HG03095 (cell line): ENCODE measurements at regions not wholly inside any gene's neighbourhood (a gene's known extent, or its start where the extent isn't known, plus 50 kb on each side); places are given as distances from the start of the nearest gene placed in this dataset.
"Not testable (repeated sequence)": the region's sequence is repeated elsewhere in the genome, so short reads cannot be mapped to it uniquely, and the experiment has no call there.

Source experiments
- ATAC-seq: cut with Tn5 transposase; IDR thresholded peaks from one replicate; pipeline ENCODE4 v1.9.1; 2021; ENCODE audit warnings: moderate library complexity; ENCODE audit not compliant: unreplicated experiment

- not testable (repeated sequence) for ATAC-seq
These were observed 357.6 kb downstream of the ADGRD1 start for GRCh38 chr12:131311279-131311722.

DNA sequence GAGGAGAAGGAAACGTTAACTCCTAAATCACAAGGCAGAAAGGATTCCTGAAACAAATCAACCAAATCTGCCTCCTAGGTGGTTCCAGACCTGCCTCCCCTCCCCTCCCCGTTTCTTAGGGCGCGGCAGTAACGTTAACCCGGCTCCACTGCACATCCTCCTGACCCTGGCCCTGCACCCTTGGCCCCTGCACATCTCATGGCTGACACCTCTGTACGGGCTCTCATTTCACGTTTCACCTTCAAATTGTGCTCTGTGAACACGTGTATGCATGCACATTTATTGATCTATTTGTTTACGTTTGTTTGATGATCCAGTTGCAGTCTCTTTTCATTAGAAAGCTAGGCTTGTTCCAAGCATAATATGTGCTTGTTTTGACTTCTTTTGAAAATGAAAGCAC lies 358.1 kb downstream of the ADGRD1 start:
- ATAC-seq = no peak

DNA sequence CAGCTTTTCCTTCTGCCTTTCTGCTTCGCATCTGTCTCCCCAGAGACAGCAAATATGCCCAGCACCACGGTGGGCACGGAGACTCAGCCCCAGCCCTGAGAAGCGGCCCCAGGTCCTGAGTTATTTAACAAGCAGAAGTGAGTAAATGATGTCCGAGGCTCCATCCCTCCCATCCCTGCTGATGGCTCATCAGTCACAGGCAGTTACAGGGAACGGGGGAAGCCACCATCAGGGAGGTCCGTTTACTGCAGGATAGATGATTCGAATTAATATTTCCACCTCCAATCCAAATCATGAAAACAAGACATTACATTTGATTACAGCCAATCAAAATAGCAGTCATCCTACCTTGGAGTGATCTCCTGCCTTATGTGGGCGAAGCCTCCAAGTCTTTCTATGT lies 358.7 kb downstream of the ADGRD1 start:
- not testable (repeated sequence) for ATAC-seq

DNA sequence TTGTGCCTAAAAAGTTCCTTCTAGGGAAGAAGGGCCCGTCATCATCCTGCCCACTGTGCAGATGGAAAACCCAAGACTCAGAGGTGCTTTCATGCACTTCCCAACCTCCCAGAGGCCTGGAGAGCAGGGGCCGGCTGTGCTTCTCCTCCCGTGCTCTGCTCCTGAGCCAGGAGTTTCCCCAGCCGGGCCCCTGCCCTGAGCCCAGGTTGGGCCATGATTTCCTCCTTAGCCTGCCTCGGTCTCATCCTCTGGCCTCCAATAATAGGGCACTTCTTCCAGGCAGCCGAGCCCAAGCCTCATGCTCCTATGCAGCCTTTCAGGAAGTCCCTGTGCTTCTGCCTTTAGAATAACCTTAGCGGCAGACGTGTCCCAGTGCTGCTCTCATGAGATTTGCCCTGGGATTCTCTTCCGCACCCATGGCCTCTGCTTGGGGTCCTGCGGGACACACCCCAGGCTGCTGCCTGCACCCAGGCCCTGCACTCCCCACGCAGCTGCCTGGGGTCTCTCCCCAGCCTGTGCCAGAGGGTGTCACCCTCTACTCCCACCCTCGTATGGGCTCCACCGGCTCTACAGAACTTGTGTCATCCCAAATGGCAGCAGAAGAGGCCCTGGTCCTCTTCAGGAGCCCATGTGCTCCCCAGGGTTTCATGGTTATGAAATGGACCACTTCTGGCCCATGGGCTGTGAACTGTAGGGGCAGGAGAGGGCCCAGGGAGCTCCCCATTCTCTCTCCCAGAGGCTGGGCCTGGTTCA lies 359.3 kb downstream of the ADGRD1 start:
- no peak for ATAC-seq

DNA sequence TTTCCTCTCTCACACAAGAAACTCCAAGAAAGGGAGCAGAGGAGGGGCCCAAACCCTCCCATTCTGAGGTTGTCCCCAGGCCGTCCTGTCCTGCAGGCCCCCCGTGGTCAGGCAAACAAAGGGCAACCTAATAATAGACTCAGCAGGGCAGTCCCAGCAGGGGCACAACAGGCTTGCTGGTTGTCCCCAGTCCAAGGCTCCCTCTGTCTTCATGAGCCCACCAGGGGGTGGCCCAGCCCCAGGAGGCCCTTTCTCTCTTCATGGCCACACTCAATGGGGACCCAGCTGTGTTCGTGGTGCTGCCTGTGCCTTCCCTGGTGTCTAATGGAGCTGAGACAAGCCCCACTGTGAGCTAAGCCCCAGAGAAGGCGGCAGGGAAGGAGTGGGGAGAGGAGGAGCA lies 359.9 kb downstream of the ADGRD1 start:
- no peak for ATAC-seq

DNA sequence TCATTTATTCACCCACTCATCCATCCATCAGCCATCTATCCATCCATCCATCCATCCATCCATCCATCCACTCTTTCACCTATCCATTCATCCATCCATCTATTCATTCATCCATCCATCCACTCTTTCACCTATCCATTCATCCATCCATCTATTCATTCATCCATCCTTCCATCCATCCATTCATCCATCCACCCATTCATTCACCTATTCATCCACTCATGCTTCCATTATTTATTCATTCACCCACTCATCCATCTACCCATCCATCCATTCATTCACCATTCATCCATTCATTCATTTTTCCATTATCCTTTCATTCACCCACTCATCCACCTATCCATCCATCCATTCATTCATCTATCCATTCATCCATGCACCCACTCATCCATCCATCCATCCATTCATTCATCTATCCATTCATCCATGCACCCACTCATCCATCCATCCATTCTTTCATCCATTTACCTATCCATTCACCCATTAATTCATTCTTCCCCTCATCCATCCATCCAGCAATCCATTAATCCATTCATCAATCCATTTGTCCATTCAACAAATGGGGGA lies 360.9 kb downstream of the ADGRD1 start:
- no peak for ATAC-seq

DNA sequence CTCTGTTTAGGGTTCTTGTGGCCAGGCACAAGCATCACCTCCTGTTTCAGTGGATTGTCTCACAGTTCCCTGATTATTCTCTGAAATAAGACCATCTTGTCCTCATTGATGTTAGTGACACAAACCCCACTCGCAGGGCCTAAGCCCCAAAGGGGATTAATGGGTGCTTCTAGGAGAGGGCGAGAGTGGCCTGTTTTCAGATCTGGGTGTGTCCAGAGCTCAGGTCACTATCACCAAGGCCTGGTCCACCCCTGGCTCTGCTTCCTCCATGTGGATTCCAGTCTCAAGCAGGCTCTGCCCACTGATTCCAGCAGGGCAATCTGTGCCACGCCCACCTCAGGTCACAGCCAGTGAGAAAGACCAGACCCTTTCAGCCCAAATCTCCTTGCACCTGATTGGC lies 361.9 kb downstream of the ADGRD1 start:
- no peak for ATAC-seq

DNA sequence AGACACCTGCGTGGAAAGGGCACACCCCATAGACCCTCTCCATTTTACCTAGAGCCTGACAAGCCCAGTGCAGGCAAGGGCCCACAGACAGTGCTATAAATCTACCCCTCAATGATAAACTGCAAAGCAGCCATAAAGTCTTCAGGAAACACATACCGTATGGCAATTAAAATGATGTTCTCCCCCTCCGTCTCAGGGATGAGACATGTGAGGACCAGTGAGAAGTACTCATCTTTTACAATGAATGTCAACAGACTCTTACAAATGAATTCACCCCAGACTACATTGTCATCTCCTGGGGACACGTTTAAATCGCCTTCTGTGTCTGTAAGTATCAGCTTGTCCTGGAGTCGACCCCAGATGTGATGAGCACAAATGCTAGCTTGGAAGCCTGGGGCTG lies 362.7 kb downstream of the ADGRD1 start:
- ATAC-seq = no peak

DNA sequence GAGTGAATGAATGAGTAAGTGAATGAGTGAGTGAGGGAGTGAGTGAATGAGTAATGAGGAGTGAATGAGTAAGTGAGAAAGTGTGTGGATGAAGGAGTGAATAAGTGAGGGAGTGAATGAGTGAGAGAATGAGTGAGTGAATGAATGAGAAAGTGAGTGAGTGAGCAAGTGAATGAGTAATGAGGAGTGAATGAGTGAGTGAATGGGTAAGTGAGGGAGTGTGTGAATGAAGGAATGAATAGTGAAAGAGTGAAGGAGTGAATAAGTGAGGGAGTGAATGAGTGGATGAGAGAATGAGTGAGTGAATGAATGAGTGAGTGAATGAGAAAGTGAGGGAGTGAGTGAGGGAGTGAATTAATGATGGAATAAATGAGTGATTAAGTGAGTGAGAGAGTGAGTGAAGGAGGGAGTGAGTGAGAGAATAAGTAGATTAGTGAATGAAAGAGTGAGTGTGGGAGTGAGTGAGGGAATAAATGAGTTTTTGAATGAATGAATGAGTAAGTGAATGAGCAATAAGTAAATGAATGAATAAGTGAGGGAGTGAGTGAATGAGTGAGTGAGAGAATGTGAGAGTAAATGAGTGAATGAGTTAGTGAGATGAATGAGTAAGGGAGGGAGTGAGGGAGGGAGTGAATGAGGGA lies 364.5 kb downstream of the ADGRD1 start:
- ATAC-seq = no peak

DNA sequence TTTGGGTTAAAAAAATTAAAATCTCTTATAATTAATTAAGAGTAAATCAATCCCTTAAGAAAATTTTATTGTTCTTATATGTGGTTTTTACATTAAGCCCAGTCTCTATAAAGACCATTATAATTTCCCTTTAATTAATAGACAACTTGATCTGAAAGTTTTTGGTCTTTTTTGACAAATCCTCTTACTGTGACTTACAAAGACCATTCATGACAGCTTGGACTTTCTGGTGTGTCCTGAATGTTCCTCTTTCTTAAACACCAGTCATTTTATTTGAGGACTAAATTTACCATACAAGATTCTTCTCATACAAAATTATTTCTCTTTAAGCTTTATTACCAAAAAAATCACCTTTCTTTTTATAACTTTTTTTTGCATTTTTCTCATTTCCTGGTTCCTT lies 368.3 kb downstream of the ADGRD1 start:
- ATAC-seq = no peak

GRCh38 chr12:131322460-131322859 lies 368.8 kb downstream of the ADGRD1 start:
- not testable (repeated sequence) for ATAC-seq

GRCh38 chr12:131323879-131324278 lies 370.2 kb downstream of the ADGRD1 start:
- no peak for ATAC-seq

GRCh38 chr12:131327521-131328488 lies 374.1 kb downstream of the ADGRD1 start:
- ATAC-seq = no peak

GRCh38 chr12:131328861-131329845 lies 375.4 kb downstream of the ADGRD1 start:
- not testable (repeated sequence) for ATAC-seq

DNA sequence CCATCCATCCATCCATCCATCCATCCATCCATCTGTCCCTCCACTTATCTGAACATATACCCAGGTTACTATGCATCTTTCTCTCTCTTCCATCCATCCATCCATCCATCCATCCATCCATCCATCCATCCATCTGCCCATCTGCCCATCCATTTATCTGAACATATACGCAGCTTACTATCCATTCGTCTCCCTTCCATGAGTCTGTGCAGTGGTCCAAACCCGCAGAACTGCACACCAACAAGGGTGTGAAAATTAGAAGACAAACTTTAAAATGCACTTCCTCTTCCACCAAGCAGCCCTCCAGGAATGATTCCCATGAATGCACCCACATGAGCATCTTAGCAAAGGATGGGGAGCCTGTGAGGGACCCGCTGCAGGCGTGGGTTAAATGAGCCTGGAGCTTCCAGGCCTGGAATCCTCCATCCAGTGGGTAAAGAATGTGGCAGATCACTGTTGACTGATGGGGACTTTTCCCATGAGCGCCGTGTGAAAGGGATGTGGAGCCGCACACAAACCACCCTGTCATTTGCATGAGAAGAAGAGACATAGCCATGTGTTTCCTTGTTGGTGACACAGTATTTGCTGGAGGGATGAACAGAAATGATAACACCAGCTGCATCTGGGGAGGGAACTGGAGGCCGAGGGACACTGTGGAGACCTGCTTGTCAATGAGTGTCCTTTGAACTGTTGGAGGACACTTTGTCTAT lies 376.6 kb downstream of the ADGRD1 start:
- no peak for ATAC-seq

- ATAC-seq = no peak
These were observed 377.5 kb downstream of the ADGRD1 start for GRCh38 chr12:131331148-131331750.

DNA sequence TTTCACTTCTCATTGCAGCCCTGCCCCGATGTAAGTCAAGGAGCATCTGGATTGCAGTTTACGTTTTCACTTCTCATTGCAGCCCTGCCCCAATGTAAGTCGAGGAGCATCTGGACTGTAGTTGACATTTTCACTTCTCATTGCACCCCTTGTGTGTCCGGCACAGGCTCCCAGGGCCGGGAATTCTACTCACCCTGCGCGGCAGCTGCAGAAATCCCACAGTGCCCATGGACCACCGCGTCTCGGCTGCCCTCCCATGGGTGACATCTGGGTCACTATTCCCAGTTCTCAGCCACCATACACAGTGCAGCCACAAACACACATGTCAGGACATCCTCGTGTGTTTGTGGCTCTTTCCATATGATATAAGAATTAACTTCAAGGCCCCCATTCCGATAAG lies 378.5 kb downstream of the ADGRD1 start:
- ATAC-seq = no peak

DNA sequence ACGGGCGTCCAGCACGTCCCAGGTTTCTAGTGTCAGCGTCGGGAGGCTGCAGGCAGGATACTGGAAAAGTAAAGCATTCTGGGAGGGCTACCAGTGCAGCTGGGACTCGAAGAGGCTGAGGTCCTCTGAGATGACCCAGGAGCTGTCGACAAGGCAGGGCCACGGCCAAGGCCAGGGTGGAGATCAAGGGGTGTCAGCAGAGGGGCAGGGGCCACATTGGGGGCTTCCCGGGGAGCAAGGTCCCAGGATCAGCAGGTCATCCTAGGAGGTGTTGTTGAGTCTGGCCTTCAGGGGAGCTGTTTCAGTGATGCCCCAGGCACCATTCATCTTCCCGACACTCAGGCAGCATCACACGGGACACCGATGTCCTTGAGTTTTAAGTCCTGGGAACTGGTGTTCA lies 377.8 kb upstream of the SFSWAP start:
- no peak for ATAC-seq
